HepG2 (cell line): ENCODE measurements at regions not wholly inside any gene's neighbourhood (a gene's known extent, or its start where the extent isn't known, plus 50 kb on each side); places are given as distances from the start of the nearest gene placed in this dataset.

ENCODE experiments used
- CBFB ChIP-seq: sonication (generic); formaldehyde crosslinking; IDR thresholded peaks from 2 replicates; pipeline ENCODE4 v1.4.0; 2020; ENCODE audit warnings: missing genetic modification reagents
- CTCF ChIP-seq: sonication (generic); formaldehyde crosslinking; IDR thresholded peaks from 2 replicates; pipeline ENCODE4 v1.5.0; 2020; ENCODE audit warnings: mild to moderate bottlenecking, missing genetic modification reagents, moderate library complexity
- POLR2A ChIP-seq, 2 experiments: IDR thresholded peaks; 2 replicates each; pipeline ENCODE4 v1.6.1; 2011; ENCODE audit warnings: low read depth in 2 of 2, low read length in 2 of 2, mild to moderate bottlenecking in 1 of 2, moderate library complexity in 1 of 2; ENCODE audit not compliant: insufficient read depth in 1 of 2

DNA sequence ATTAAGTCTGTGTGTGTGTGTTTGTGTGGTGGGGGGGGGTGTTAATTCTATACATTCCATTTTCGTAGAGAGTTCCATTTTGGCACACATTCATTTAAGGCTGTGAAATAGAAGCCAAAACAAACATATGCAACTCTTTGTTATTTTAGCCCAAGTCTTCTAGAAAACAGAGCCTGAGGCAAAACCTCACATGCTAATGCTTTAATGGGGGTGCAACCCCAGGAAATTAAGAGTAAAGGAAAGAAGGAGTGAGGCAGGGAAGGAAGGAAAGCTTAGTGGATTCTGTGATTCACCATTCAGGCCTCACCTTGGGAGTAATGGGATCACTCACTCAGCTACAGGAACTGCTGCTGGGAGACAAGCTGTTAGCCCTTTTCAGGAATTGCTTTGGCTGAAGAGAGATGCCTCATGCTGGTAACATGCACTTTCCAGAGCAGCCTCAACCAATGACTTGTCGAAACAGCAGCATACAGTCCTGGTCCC lies 73.0 kb upstream of the CTTNBP2 start:
- no peak for TF ChIP-seq POLR2A (IDR thresholded peaks at IDR 0.05; ENCODE audit: insufficient read depth in 1 of 2, low read depth in 2 of 2, low read length in 2 of 2)
- TF ChIP-seq CBFB (CRISPR knock-in tag), result no peak
- TF ChIP-seq CTCF (CRISPR knock-in tag), result no peak
